Activated T-helper 17 cell treated with anti-CD3 and anti-CD28 coated beads, Interleukin-2, amount 50 U/mL, for 72 hours (primary cell): ENCODE measurements at regions not wholly inside any gene's neighbourhood (a gene's known extent, or its start where the extent isn't known, plus 50 kb on each side); places are given as distances from the start of the nearest gene placed in this dataset.

ENCODE experiments used
- ATAC-seq: fragments of 150-1000 bp; cut with Tn5 transposase; replicated peaks from 2 replicates; pipeline ENCODE4 v1.10.0; 2021; ENCODE audit warnings: mild to moderate bottlenecking, moderate library complexity
- H3K27ac Mint-ChIP-seq: one replicate; pipeline ENCODE4 v1.8.0; 2022; ENCODE audit warnings: mixed read lengths
- H3K27me3 Mint-ChIP-seq: one replicate; pipeline ENCODE4 v1.8.0; 2022; ENCODE audit warnings: mixed read lengths
- H3K36me3 Mint-ChIP-seq: one replicate; pipeline ENCODE4 v1.8.0; 2022; ENCODE audit warnings: low read depth, mild to moderate bottlenecking, mixed read lengths
- H3K4me1 Mint-ChIP-seq: one replicate; pipeline ENCODE4 v1.8.0; 2022; ENCODE audit warnings: mixed read lengths
- H3K4me3 Mint-ChIP-seq: one replicate; pipeline ENCODE4 v1.8.0; 2022; ENCODE audit warnings: mild to moderate bottlenecking, mixed read lengths
- H3K9me3 Mint-ChIP-seq: one replicate; pipeline ENCODE4 v1.8.0; 2022; ENCODE audit warnings: mixed read lengths

- Mint-ChIP-seq H3K36me3 (no peaks in the 10 kb centered on the region), H3K27ac (no peak overlapping the region), H3K27me3 (no peaks in the 10 kb centered on the region), H3K9me3 (peaks cover 6% of the 10 kb centered on the region), H3K4me1 (no peaks in the 10 kb centered on the region), H3K4me3 (no peak overlapping the region)
- no peak for ATAC-seq
Observed at GRCh38 chr15:95410757-95411156, 919.7 kb upstream of the NR2F2 start.

DNA sequence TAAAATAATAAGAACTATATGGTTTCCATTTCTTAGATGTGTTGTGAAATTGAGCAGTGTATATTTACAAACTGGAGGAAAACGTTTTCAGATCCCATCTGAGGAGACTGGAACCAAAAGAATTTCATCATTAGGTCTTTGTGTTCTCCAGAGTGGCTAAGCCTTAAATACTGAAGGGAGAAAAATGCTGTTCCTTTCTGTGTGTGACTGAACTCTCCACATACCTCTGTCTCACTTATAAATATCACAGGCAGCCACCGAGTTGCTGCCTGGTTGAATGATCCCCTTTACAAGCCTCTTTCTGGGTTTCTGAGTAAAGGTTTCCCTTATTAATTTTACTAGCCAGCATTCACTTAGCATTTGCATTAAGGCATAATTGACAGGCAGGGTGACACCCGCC lies 913.9 kb upstream of the NR2F2 start:
- no peak overlapping the region for H3K4me3 Mint-ChIP-seq
- no peak for ATAC-seq
- H3K36me3 Mint-ChIP-seq: no peaks in the 10 kb centered on the region
- H3K27me3 Mint-ChIP-seq: no peaks in the 10 kb centered on the region
- H3K4me1 Mint-ChIP-seq: no peaks in the 10 kb centered on the region
- no peak overlapping the region for H3K27ac Mint-ChIP-seq
- peaks cover 8% of the 10 kb centered on the region for H3K9me3 Mint-ChIP-seq

DNA sequence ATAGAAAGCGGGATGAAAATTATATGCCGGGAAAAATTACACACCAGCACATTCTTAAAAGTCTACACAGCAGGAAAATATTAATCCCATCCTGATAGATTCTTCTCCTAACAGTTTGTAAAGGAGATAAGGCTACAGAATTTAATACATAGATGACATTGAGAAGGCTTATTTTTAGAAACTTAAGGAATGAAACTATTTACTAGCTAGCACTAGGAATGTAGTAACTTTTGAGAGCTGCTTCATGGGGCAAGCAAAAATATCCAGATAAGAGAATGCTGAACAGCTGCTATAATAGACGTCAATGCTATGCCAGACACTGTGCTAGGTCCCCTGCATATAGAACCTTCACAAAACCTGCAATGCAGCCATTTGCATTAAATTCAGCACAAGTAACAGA lies 912.7 kb upstream of the NR2F2 start:
- Mint-ChIP-seq H3K9me3 (peaks cover 9% of the 10 kb centered on the region), H3K27me3 (no peaks in the 10 kb centered on the region), H3K4me3 (no peak overlapping the region), H3K27ac (no peak overlapping the region), H3K4me1 (no peaks in the 10 kb centered on the region), H3K36me3 (no peaks in the 10 kb centered on the region)
- no peak for ATAC-seq

DNA sequence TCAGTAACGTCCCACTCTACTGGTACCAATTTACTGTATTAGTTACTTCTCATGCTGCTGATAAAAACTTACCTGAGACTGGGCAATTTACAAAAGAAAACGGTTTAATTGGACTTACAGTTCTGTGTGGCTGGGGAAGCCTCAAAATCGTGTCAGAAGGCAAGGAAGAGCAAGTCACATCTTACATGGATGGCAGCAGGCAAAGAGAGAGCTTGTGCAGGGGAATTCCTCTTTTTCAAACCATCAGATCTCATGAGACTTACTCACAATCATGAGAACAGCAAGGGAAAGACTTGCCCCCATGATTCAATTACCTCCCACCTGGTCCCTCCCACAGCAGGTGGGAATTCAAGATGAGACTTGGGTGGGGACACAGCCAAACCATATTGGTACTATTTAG lies 908.2 kb upstream of the NR2F2 start:
- H3K36me3 Mint-ChIP-seq: no peaks in the 10 kb centered on the region
- H3K27me3 Mint-ChIP-seq: no peaks in the 10 kb centered on the region
- H3K27ac Mint-ChIP-seq: no peak overlapping the region
- no peak overlapping the region for H3K4me3 Mint-ChIP-seq
- no peak for ATAC-seq
- H3K4me1 Mint-ChIP-seq: no peaks in the 10 kb centered on the region
- H3K9me3 Mint-ChIP-seq: peaks cover 15% of the 10 kb centered on the region

GRCh38 chr15:95425859-95426258 lies 904.6 kb upstream of the NR2F2 start:
- H3K27ac Mint-ChIP-seq: no peak overlapping the region
- no peak for ATAC-seq
- H3K4me3 Mint-ChIP-seq: no peak overlapping the region
- no peaks in the 10 kb centered on the region for H3K4me1 Mint-ChIP-seq
- no peaks in the 10 kb centered on the region for H3K36me3 Mint-ChIP-seq
- H3K27me3 Mint-ChIP-seq: no peaks in the 10 kb centered on the region
- H3K9me3 Mint-ChIP-seq: peaks cover 18% of the 10 kb centered on the region

DNA sequence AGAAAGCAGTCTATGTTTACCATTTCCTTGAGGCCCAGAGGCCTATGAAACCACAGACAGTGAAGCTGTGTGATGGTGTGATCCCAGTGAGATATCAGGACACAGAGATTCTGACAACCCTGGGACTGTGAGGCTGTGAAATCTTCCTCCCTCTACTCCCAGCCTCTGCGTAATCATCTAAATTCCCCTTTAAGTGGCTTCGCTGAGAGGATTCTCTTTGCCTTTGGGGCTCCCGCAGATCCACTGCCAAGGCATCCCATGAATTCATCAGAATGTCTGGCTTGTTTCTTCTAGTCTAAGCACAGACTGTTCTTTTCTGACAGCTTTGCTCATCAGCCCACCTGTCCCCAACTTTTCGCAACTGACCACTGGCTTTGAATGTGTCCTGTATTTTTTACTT lies 901.2 kb upstream of the NR2F2 start:
- Mint-ChIP-seq H3K4me3 (no peak overlapping the region), H3K36me3 (no peaks in the 10 kb centered on the region), H3K27me3 (no peaks in the 10 kb centered on the region), H3K27ac (no peak overlapping the region), H3K4me1 (no peaks in the 10 kb centered on the region), H3K9me3 (peaks cover 15% of the 10 kb centered on the region)
- ATAC-seq: no peak

GRCh38 chr15:95431518-95431917 lies 899.0 kb upstream of the NR2F2 start:
- H3K36me3 Mint-ChIP-seq: no peaks in the 10 kb centered on the region
- no peak for ATAC-seq
- H3K4me1 Mint-ChIP-seq: no peaks in the 10 kb centered on the region
- no peak overlapping the region for H3K4me3 Mint-ChIP-seq
- H3K27ac Mint-ChIP-seq: no peak overlapping the region
- peaks cover 18% of the 10 kb centered on the region for H3K9me3 Mint-ChIP-seq
- H3K27me3 Mint-ChIP-seq: peaks cover 4% of the 10 kb centered on the region

DNA sequence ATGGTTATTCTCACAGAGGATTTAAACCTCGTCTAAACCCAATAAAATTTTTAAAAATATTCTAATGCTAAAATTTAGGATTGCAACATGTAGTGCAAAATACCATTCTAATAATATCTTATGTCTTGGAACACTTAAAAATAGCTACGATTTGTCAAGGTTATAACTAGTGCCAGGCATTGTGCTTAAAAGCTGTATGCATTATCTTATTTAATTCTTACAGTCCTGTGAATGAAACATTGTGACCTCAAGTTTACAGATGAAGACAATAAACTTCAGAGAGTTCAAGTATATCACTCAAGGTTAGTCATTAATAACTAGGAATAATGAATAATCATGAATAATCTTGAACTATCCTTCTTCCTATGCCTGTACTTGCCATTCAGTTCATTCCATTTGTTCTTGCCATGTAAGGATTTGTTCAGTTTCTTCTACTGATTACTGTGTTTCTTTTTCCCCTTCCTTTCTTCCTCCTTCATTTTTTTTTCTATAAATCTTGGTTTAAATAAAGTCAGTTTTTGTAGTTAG lies 897.6 kb upstream of the NR2F2 start:
- no peak for ATAC-seq
- Mint-ChIP-seq H3K4me3 (no peak overlapping the region), H3K9me3 (peaks cover 18% of the 10 kb centered on the region), H3K27me3 (peaks cover 8% of the 10 kb centered on the region), H3K4me1 (no peaks in the 10 kb centered on the region), H3K36me3 (no peaks in the 10 kb centered on the region), H3K27ac (no peak overlapping the region)

GRCh38 chr15:95439922-95440376 lies 890.6 kb upstream of the NR2F2 start:
- no peaks in the 10 kb centered on the region for H3K36me3 Mint-ChIP-seq
- H3K27ac Mint-ChIP-seq: no peak overlapping the region
- no peaks in the 10 kb centered on the region for H3K4me1 Mint-ChIP-seq
- H3K9me3 Mint-ChIP-seq: peaks cover 14% of the 10 kb centered on the region
- no peak overlapping the region for H3K4me3 Mint-ChIP-seq
- H3K27me3 Mint-ChIP-seq: peaks cover 8% of the 10 kb centered on the region
- no peak for ATAC-seq

- Mint-ChIP-seq H3K4me3 (no peak overlapping the region), H3K27ac (no peak overlapping the region), H3K36me3 (no peaks in the 10 kb centered on the region), H3K27me3 (peaks cover 8% of the 10 kb centered on the region), H3K9me3 (peaks cover 14% of the 10 kb centered on the region), H3K4me1 (no peaks in the 10 kb centered on the region)
- no peak for ATAC-seq
Observed at GRCh38 chr15:95440712-95441111, 889.8 kb upstream of the NR2F2 start.

DNA sequence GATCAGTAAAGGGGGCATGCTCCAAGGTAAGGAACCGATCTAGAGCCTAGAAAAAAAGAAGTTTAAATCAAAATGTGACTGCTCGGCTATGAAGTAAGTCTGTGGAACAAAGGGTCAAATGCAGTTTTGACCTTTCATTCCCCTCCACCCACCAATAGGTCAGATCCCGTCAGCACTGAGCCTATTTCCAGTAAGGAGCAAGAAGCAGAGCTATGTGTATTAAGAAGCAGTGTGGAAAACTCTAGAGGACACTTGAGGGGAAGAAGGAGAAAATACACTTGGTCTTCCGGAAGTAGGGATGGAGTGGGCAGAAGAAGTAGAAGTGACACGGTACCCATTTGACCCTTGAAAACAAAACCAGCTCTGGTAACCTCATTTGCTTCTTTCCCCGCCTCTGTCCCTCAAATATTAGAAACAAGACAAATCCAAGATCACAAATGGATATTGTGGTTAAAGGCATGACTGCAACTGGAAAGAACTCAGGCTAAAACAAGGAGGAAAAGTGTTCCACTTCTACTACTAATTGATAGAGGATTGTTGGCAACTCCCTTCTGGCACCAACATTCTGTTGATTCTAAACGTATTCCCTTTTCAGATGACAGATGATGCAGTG lies 888.3 kb upstream of the NR2F2 start:
- H3K36me3 Mint-ChIP-seq: no peaks in the 10 kb centered on the region
- no peak overlapping the region for H3K4me3 Mint-ChIP-seq
- no peak for ATAC-seq
- H3K27ac Mint-ChIP-seq: no peak overlapping the region
- peaks cover 2% of the 10 kb centered on the region for H3K27me3 Mint-ChIP-seq
- peaks cover 8% of the 10 kb centered on the region for H3K9me3 Mint-ChIP-seq
- peaks cover 3% of the 10 kb centered on the region for H3K4me1 Mint-ChIP-seq

DNA sequence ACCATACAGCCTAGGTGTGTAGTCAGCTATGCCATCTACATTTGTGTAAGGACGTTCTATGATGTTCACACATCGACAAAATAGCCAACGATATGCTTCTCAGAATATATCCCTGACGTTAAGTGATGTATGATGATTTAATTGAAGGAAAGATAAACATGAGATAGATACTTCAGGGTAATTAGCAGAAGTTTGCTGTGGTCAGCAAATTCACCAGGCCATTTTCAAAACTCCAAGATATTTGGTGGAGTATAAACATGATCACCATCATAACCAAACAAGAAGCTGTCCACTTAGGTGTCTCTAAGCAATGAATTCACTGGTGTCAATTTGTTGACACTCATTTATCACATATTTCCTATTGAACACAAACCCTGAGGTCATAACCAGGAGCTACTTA lies 885.6 kb upstream of the NR2F2 start:
- no peak for ATAC-seq
- no peaks in the 10 kb centered on the region for H3K36me3 Mint-ChIP-seq
- no peak overlapping the region for H3K27ac Mint-ChIP-seq
- no peaks in the 10 kb centered on the region for H3K27me3 Mint-ChIP-seq
- H3K4me1 Mint-ChIP-seq: peaks cover 5% of the 10 kb centered on the region
- H3K9me3 Mint-ChIP-seq: peaks cover 6% of the 10 kb centered on the region
- H3K4me3 Mint-ChIP-seq: no peak overlapping the region

GRCh38 chr15:95446854-95447253 lies 883.6 kb upstream of the NR2F2 start:
- Mint-ChIP-seq H3K27ac (no peak overlapping the region), H3K4me3 (peak overlapping the region; percentile 38)

DNA sequence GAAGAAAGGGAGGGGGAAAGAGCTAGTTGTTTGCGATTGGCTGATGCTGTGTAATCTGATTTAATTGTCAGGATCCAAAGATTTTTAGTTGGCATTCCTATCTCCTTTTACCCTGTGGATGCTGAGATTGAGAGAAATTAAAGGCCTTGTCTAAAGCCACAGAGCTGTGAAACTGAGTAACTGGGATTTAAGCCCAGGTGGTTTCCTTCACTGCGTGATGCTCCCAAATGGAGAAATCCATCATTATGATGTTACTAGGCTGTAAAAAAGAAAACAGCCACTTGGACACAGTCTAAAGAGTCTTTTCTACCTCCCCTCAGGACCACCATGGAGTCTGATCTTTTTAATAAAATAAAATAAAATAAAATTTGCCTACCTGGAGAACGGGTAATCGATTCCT lies 883.0 kb upstream of the NR2F2 start:
- ATAC-seq: no peak
- H3K4me3 Mint-ChIP-seq: peak overlapping the region; percentile 38
- H3K27ac Mint-ChIP-seq: no peak overlapping the region
- H3K9me3 Mint-ChIP-seq: peaks cover 10% of the 10 kb centered on the region
- no peaks in the 10 kb centered on the region for H3K36me3 Mint-ChIP-seq
- H3K4me1 Mint-ChIP-seq: peaks cover 5% of the 10 kb centered on the region
- peaks cover 3% of the 10 kb centered on the region for H3K27me3 Mint-ChIP-seq

More at GRCh38 chr15:95446854-95447253, 883.6 kb upstream of the NR2F2 start:
- H3K9me3 Mint-ChIP-seq: peaks cover 9% of the 10 kb centered on the region
- no peaks in the 10 kb centered on the region for H3K36me3 Mint-ChIP-seq
- H3K4me1 Mint-ChIP-seq: peaks cover 5% of the 10 kb centered on the region
- peaks cover 2% of the 10 kb centered on the region for H3K27me3 Mint-ChIP-seq
- ATAC-seq: peak; percentile 62

- Mint-ChIP-seq H3K36me3 (no peaks in the 10 kb centered on the region), H3K27me3 (peaks cover 3% of the 10 kb centered on the region), H3K27ac (no peak overlapping the region), H3K4me3 (no peak overlapping the region), H3K9me3 (peaks cover 5% of the 10 kb centered on the region), H3K4me1 (peaks cover 5% of the 10 kb centered on the region)
- ATAC-seq: no peak
Observed at GRCh38 chr15:95448531-95449229, 881.8 kb upstream of the NR2F2 start.
